PC-9 (cell line): ENCODE measurements at regions not wholly inside any gene's neighbourhood (a gene's known extent, or its start where the extent isn't known, plus 50 kb on each side); places are given as distances from the start of the nearest gene placed in this dataset.
A peak's percentile ranks its signal among the peaks of the same experiment; 100 is the strongest.

Source experiments
- BruUV-seq: library from RNA; stranded (reverse); fragments of 400-500 nt; replicated peaks from 2 replicates; lab custom pipeline; 2021; lab: Mats Ljungman, UMichigan
- CTCF ChIA-PET: fragments of 300-600 bp; sonication (Branson Sonifier 250); formaldehyde crosslinking; loops from one replicate; lab custom pipeline; 2022; ENCODE audit warnings: antibody characterized with exemption; lab: Charles Lee
- POLR2A ChIA-PET: fragments of 300-600 bp; sonication (Branson Sonifier 250); formaldehyde crosslinking; loops from one replicate; lab custom pipeline; 2022; ENCODE audit warnings: antibody characterized with exemption; ENCODE audit not compliant: unreplicated experiment; lab: Charles Lee
- DNase-seq, 2 experiments: peaks; one replicate each; pipeline versions ENCODE4 v3.0.0 to v3.0.0-alpha.2; 2015 to 2022; ENCODE audit warnings: mixed read lengths in 1 of 2
- H2AFZ ChIP-seq: fragments of 200-600 bp; sonication (generic); 2 replicates; pipeline ENCODE4 v1.8.1; 2017; ENCODE audit warnings: antibody characterized with exemption
- H3F3A ChIP-seq: fragments of 200-600 bp; sonication (generic); 2 replicates; pipeline ENCODE4 v1.8.1; 2017; ENCODE audit warnings: antibody characterized with exemption, mild to moderate bottlenecking, low read depth; ENCODE audit not compliant: insufficient read depth
- H3K27ac ChIP-seq: fragments of 200-600 bp; sonication (generic); 2 replicates; pipeline ENCODE4 v1.6.1; 2016; ENCODE audit warnings: mixed run types
- H3K27me3 ChIP-seq: fragments of 200-600 bp; sonication (generic); 2 replicates; pipeline ENCODE4 v1.6.1; 2016; ENCODE audit warnings: low read depth, mixed run types; ENCODE audit not compliant: insufficient read depth
- H3K36me3 ChIP-seq: fragments of 200-600 bp; sonication (generic); 2 replicates; pipeline ENCODE4 v1.6.1; 2016; ENCODE audit warnings: low read depth, mixed run types
- H3K4me1 ChIP-seq: fragments of 200-600 bp; sonication (generic); replicated peaks from 2 replicates; pipeline ENCODE4 v1.6.1; 2016; ENCODE audit warnings: mixed run types; ENCODE audit not compliant: insufficient read depth
- H3K4me2 ChIP-seq: fragments of 200-600 bp; sonication (generic); 2 replicates; pipeline ENCODE4 v1.6.1; 2017; ENCODE audit warnings: mixed run types
- H3K4me3 ChIP-seq: fragments of 200-600 bp; sonication (generic); 2 replicates; pipeline ENCODE4 v1.6.1; 2016; ENCODE audit warnings: mixed run types
- H3K79me2 ChIP-seq: fragments of 200-600 bp; sonication (generic); 2 replicates; pipeline ENCODE4 v1.6.1; 2017; ENCODE audit warnings: low read depth, mixed run types
- H3K9me2 ChIP-seq: fragments of 200-600 bp; sonication (generic); 2 replicates; pipeline ENCODE4 v1.8.1; 2017; ENCODE audit warnings: mild to moderate bottlenecking; ENCODE audit not compliant: insufficient read depth
- H3K9me3 ChIP-seq: fragments of 200-600 bp; sonication (generic); 2 replicates; pipeline ENCODE4 v1.8.1; 2016; ENCODE audit warnings: low read depth; ENCODE audit not compliant: insufficient read depth
- H4K20me1 ChIP-seq: fragments of 200-600 bp; sonication (generic); 2 replicates; pipeline ENCODE4 v1.8.1; 2017; ENCODE audit not compliant: insufficient read depth
- CTCF ChIP-seq: fragments of 200-600 bp; sonication (generic); conservative IDR thresholded peaks from 2 replicates; pipeline ENCODE4 v1.6.1; 2017; ENCODE audit warnings: mixed run types, antibody characterized with exemption, mild to moderate bottlenecking, moderate library complexity
- EZH2 ChIP-seq: fragments of 200-600 bp; sonication (generic); IDR thresholded peaks from 2 replicates; pipeline ENCODE4 v1.8.0; 2017; ENCODE audit warnings: antibody characterized with exemption, low read depth
- intact Hi-C: fragments of 100-400 bp; cut with micrococcal nuclease; formaldehyde crosslinking; loops from one replicate; pipeline ENCODE4 v1.10.0; 2022; ENCODE audit not compliant: unreplicated experiment

- CTCF ChIA-PET, result no interaction called here
- no peak overlapping the region for H2AFZ ChIP-seq
These were observed 234.9 kb upstream of the HES1 start for GRCh38 chr3:193901007-193901406.

GRCh38 chr3:193902607-193903511 is 233.1 kb upstream of the HES1 start:
- peaks cover 14% of the 10 kb centered on the region; the same call in 1 of the 2 replicates for H3F3A ChIP-seq
- no peak overlapping the region; the same call in 1 of the 2 replicates for H3K27ac ChIP-seq
- DNase-seq, result peak in 1 of 2 experiments; percentile 51

More at GRCh38 chr3:193901007-193901406, 234.9 kb upstream of the HES1 start:
- Histone ChIP-seq H3F3A (peaks cover 14% of the 10 kb centered on the region; the same call in 1 of the 2 replicates), H3K79me2 (no peaks in the 10 kb centered on the region), H3K9me2 (no peaks in the 10 kb centered on the region), H3K4me3 (no peak overlapping the region), H3K9me3 (no peaks in the 10 kb centered on the region), H3K36me3 (no peaks in the 10 kb centered on the region), H3K27me3 (no peaks in the 10 kb centered on the region), H3K4me1 (peaks cover 20% of the 10 kb centered on the region), H3K27ac (no peak overlapping the region), H4K20me1 (no peaks in the 10 kb centered on the region), H3K4me2 (no peak overlapping the region)
- no peak for TF ChIP-seq EZH2
- no peak for TF ChIP-seq CTCF
- POLR2A ChIA-PET, result no interaction called here
- BruUV-seq, result no TSS peak
- intact Hi-C loops, result no loop called here
- DNase-seq, result no peak

GRCh38 chr3:193903512-193903817 is 232.5 kb upstream of the HES1 start:
- no peaks in the 10 kb centered on the region for H4K20me1 ChIP-seq
- H3K4me1 ChIP-seq, result peaks cover 20% of the 10 kb centered on the region
- H2AFZ ChIP-seq, result no peak overlapping the region
- ChIA-PET CTCF (no interaction called here), POLR2A (no interaction called here)
- H3K27ac ChIP-seq, result no peak overlapping the region
- H3K79me2 ChIP-seq, result no peaks in the 10 kb centered on the region
- peaks cover 14% of the 10 kb centered on the region; the same call in 1 of the 2 replicates for H3F3A ChIP-seq
- H3K4me2 ChIP-seq, result peak overlapping the region; percentile 15
- intact Hi-C loops, result no loop called here
- no peaks in the 10 kb centered on the region for H3K27me3 ChIP-seq
- no peak for TF ChIP-seq CTCF
- TF ChIP-seq EZH2, result no peak
- H3K9me3 ChIP-seq, result peaks cover 5% of the 10 kb centered on the region
- no peaks in the 10 kb centered on the region for H3K36me3 ChIP-seq
- no peaks in the 10 kb centered on the region for H3K9me2 ChIP-seq
- DNase-seq, result no peak
- BruUV-seq, result no TSS peak
- H3K4me3 ChIP-seq, result no peak overlapping the region

More at GRCh38 chr3:193902607-193903511, 233.1 kb upstream of the HES1 start:
- H2AFZ ChIP-seq, result 0 out of 2 replicates have a peak overlapping the region, but pooled peaks have one; percentile 10
- peaks cover 20% of the 10 kb centered on the region for H3K4me1 ChIP-seq
- H3K27me3 ChIP-seq, result no peaks in the 10 kb centered on the region
- H3K36me3 ChIP-seq, result no peaks in the 10 kb centered on the region
- CTCF ChIA-PET, result interaction anchor here (0.6 kb wide), 1 partner anchor 122 kb away, joined by 4 read pairs; no protein-coding TSS in a partner anchor
- no peaks in the 10 kb centered on the region for H3K79me2 ChIP-seq
- intact Hi-C loops, result no loop called here
- H3K9me2 ChIP-seq, result no peaks in the 10 kb centered on the region
- POLR2A ChIA-PET, result no interaction called here
- H4K20me1 ChIP-seq, result no peaks in the 10 kb centered on the region
- TF ChIP-seq CTCF (no peak), EZH2 (no peak)
- no TSS peak for BruUV-seq
- H3K9me3 ChIP-seq, result no peaks in the 10 kb centered on the region; the same call in 1 of the 2 replicates
- peak overlapping the region; percentile 15 for H3K4me2 ChIP-seq
- no peak overlapping the region for H3K4me3 ChIP-seq
